Loucy (cell line): ENCODE measurements at regions not wholly inside any gene's neighbourhood (a gene's known extent, or its start where the extent isn't known, plus 50 kb on each side); places are given as distances from the start of the nearest gene placed in this dataset.

Experiments used
- H2AFZ ChIP-seq: fragments of 200-600 bp; sonication (generic); 2 replicates; pipeline ENCODE4 v1.6.0; 2016; ENCODE audit warnings: antibody characterized with exemption, mild to moderate bottlenecking, low read length, moderate library complexity
- H3F3A ChIP-seq: fragments of 200-600 bp; 2 replicates; pipeline ENCODE4 v1.6.0; 2016; ENCODE audit warnings: antibody characterized with exemption, low read depth, mild to moderate bottlenecking
- H3K27me3 ChIP-seq: fragments of 200-600 bp; sonication (generic); 2 replicates; pipeline ENCODE4 v1.6.1; 2014; ENCODE audit warnings: low read length, mild to moderate bottlenecking; ENCODE audit not compliant: insufficient read depth, poor library complexity, severe bottlenecking
- H3K36me3 ChIP-seq: fragments of 200-600 bp; sonication (generic); 2 replicates; pipeline ENCODE4 v1.6.1; 2016; ENCODE audit warnings: low read length; ENCODE audit not compliant: insufficient read depth
- H3K4me1 ChIP-seq: fragments of 200-600 bp; sonication (generic); 2 replicates; pipeline ENCODE4 v1.5.1; 2014; ENCODE audit warnings: low read length, mild to moderate bottlenecking; ENCODE audit not compliant: insufficient read depth, poor library complexity, severe bottlenecking
- H3K4me2 ChIP-seq: fragments of 200-600 bp; sonication (generic); 2 replicates; pipeline ENCODE4 v1.6.0; 2014; ENCODE audit warnings: antibody characterized with exemption, low read length, low read depth, mild to moderate bottlenecking; ENCODE audit not compliant: poor library complexity, severe bottlenecking
- H3K4me3 ChIP-seq: fragments of 200-600 bp; sonication (generic); 2 replicates; pipeline ENCODE4 v1.5.1; 2014; ENCODE audit warnings: low read length, mild to moderate bottlenecking, mixed read lengths; ENCODE audit not compliant: poor library complexity, severe bottlenecking
- H3K79me2 ChIP-seq: fragments of 200-600 bp; sonication (generic); 2 replicates; pipeline ENCODE4 v1.6.1; 2014; ENCODE audit warnings: low read length; ENCODE audit not compliant: insufficient read depth
- H3K9ac ChIP-seq: fragments of 200-600 bp; sonication (generic); 2 replicates; pipeline ENCODE4 v1.6.0; 2014; ENCODE audit warnings: mild to moderate bottlenecking, low read depth, low read length, moderate library complexity; ENCODE audit not compliant: poor library complexity, severe bottlenecking
- H3K9me2 ChIP-seq: fragments of 200-600 bp; sonication (generic); replicated peaks from 2 replicates; pipeline ENCODE4 v1.6.1; 2016; ENCODE audit warnings: low read depth, low read length, mixed read lengths
- H3K9me3 ChIP-seq: fragments of 200-600 bp; sonication (generic); 2 replicates; pipeline ENCODE4 v1.6.1; 2014; ENCODE audit warnings: mild to moderate bottlenecking, antibody characterized with exemption, low read length, low read depth; ENCODE audit not compliant: insufficient read depth
- H4K20me1 ChIP-seq: fragments of 200-600 bp; sonication (generic); 2 replicates; pipeline ENCODE4 v1.6.0; 2014; ENCODE audit warnings: antibody characterized with exemption, low read length, mild to moderate bottlenecking; ENCODE audit not compliant: insufficient read depth, poor library complexity, severe bottlenecking
- EZH2phosphoT487 ChIP-seq: fragments of 200-600 bp; IDR thresholded peaks from 2 replicates; pipeline ENCODE4 v1.6.1; 2018; ENCODE audit warnings: antibody characterized with exemption, mild to moderate bottlenecking, moderate library complexity, borderline replicate concordance
- TF ChIP-seq, protein P1 (sequence below): fragments of 200-600 bp; sonication (generic); conservative IDR thresholded peaks from 2 replicates; pipeline ENCODE4 v1.5.1; 2014; ENCODE audit warnings: mild to moderate bottlenecking, antibody characterized with exemption, low read length

DNA sequence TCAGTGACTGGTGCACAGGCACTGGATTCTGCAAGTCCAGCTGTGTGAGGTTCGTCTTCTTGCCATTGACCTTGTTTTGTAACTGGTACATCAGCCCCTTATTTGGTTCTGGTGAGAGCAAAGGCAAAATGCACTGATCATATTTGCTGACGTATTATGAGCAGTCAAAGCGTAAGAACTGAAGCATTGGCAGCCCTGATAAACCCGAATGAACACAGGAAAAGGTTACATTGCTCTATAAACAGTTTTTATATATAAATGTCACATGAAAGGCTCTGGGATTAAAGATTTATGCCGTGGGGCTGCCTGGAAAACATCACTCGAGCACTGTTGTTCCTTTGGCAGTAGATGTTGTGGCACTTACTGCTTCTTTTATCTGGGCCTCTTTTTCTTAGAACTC, 167.9 kb downstream of the IRS1 start:
- Histone ChIP-seq H3K9me3 (no peaks in the 10 kb centered on the region), H3K27me3 (no peaks in the 10 kb centered on the region), H3K4me1 (no peaks in the 10 kb centered on the region), H3K36me3 (no peaks in the 10 kb centered on the region), H3K9ac (no peak overlapping the region), H3K9me2 (no peaks in the 10 kb centered on the region), H3F3A (no peaks in the 10 kb centered on the region), H3K4me3 (no peak overlapping the region), H4K20me1 (no peaks in the 10 kb centered on the region), H3K79me2 (no peaks in the 10 kb centered on the region), H2AFZ (no peak overlapping the region), H3K4me2 (no peak overlapping the region)
- TF ChIP-seq EZH2phosphoT487 = no peak
- TF ChIP-seq, protein P1, sequence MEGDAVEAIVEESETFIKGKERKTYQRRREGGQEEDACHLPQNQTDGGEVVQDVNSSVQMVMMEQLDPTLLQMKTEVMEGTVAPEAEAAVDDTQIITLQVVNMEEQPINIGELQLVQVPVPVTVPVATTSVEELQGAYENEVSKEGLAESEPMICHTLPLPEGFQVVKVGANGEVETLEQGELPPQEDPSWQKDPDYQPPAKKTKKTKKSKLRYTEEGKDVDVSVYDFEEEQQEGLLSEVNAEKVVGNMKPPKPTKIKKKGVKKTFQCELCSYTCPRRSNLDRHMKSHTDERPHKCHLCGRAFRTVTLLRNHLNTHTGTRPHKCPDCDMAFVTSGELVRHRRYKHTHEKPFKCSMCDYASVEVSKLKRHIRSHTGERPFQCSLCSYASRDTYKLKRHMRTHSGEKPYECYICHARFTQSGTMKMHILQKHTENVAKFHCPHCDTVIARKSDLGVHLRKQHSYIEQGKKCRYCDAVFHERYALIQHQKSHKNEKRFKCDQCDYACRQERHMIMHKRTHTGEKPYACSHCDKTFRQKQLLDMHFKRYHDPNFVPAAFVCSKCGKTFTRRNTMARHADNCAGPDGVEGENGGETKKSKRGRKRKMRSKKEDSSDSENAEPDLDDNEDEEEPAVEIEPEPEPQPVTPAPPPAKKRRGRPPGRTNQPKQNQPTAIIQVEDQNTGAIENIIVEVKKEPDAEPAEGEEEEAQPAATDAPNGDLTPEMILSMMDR = no peak

DNA sequence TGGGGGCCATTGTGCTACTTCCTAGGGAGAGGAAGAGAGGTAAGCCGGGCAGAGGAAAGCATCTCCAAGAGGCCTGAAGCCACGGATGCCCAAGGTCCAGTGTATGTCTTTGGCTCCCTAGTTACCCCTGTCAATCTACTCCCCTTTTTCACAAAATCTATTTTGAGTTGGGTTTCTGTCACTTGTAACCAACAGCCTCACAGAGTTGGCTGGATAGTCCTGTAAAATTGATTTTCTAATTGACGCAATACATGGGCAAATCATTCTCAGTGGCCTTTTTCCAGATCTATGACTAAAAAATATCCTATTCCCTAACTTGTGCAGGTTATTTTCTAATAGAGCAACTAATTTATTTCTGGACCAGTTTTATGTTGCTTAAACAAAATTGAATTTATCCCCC, 168.4 kb downstream of the IRS1 start:
- H4K20me1 ChIP-seq = no peaks in the 10 kb centered on the region
- no peaks in the 10 kb centered on the region for H3K36me3 ChIP-seq
- no peak overlapping the region for H3K4me3 ChIP-seq
- H3K9ac ChIP-seq = no peak overlapping the region
- no peak overlapping the region for H3K4me2 ChIP-seq
- TF ChIP-seq EZH2phosphoT487 = no peak
- TF ChIP-seq, protein P1 = no peak
- H3F3A ChIP-seq = no peaks in the 10 kb centered on the region
- no peaks in the 10 kb centered on the region for H3K9me2 ChIP-seq
- H3K9me3 ChIP-seq = no peaks in the 10 kb centered on the region
- no peaks in the 10 kb centered on the region for H3K79me2 ChIP-seq
- H3K27me3 ChIP-seq = no peaks in the 10 kb centered on the region
- H3K4me1 ChIP-seq = no peaks in the 10 kb centered on the region
- no peak overlapping the region for H2AFZ ChIP-seq

DNA sequence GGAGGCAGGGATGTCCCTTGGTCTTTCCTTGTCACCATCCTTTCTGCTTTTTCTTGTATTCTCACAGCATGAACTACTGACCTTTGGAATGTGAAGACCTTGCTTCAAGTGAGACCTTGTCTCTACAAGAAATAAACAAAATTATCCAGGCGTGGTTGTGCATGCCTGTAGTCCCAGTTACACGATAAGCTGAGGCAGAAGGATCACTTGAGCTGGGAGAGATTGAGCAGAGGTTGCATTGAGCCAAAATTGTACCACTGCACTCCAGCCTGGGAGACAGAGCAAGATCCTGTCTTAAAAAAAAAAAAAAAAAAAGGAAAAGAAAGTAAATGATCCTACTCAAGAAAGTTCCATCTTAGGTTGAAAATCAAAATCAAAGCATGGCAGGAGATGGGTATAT, 173.7 kb downstream of the IRS1 start:
- H3K9ac ChIP-seq = no peak overlapping the region
- H3K9me2 ChIP-seq = no peaks in the 10 kb centered on the region
- TF ChIP-seq, protein P1 = no peak
- no peak for TF ChIP-seq EZH2phosphoT487

More for the DNA sequence above, 173.7 kb downstream of the IRS1 start:
- Histone ChIP-seq H4K20me1 (no peaks in the 10 kb centered on the region), H2AFZ (no peak overlapping the region), H3K9me3 (no peaks in the 10 kb centered on the region), H3K79me2 (no peaks in the 10 kb centered on the region), H3K4me1 (no peaks in the 10 kb centered on the region), H3K4me2 (no peak overlapping the region), H3K36me3 (no peaks in the 10 kb centered on the region), H3K4me3 (no peak overlapping the region), H3F3A (no peaks in the 10 kb centered on the region), H3K27me3 (no peaks in the 10 kb centered on the region)
